Activated CD4-positive, alpha-beta T cell treated with anti-CD3 and anti-CD28 coated beads for 48 hours (primary cell): ENCODE measurements at regions not wholly inside any gene's neighbourhood (a gene's known extent, or its start where the extent isn't known, plus 50 kb on each side); places are given as distances from the start of the nearest gene placed in this dataset.
"Not testable (repeated sequence)": the region's sequence is repeated elsewhere in the genome, so short reads cannot be mapped to it uniquely, and the experiment has no call there.

Experiments used
- DNase-seq: peaks from one replicate; pipeline ENCODE4 v3.0.0-alpha.2; 2020

- DNase-seq: no peak
These were observed 50.6 kb upstream of the NKD1 start for GRCh38 chr16:50497592-50497991.

GRCh38 chr16:50496990-50497389 lies 51.2 kb upstream of the NKD1 start:
- no peak for DNase-seq

- DNase-seq: no peak
These were observed 52.5 kb upstream of the NKD1 start for GRCh38 chr16:50495673-50496072.

- no peak for DNase-seq
These were observed 53.4 kb upstream of the NKD1 start for GRCh38 chr16:50494501-50495491.

- DNase-seq: no peak
These were observed 56.7 kb upstream of the NKD1 start for GRCh38 chr16:50491516-50491915.

- no peak for DNase-seq
These were observed 57.4 kb upstream of the NKD1 start for GRCh38 chr16:50490828-50491227.

- DNase-seq: no peak
These were observed 59.0 kb upstream of the NKD1 start for GRCh38 chr16:50489182-50489581.

- DNase-seq: no peak
These were observed 60.7 kb upstream of the NKD1 start for GRCh38 chr16:50487528-50487927.

GRCh38 chr16:50486162-50486561 lies 62.0 kb upstream of the NKD1 start:
- DNase-seq: not testable (repeated sequence)

GRCh38 chr16:50485232-50485631 lies 63.0 kb upstream of the NKD1 start:
- DNase-seq: no peak

- no peak for DNase-seq
These were observed 65.9 kb upstream of the NKD1 start for GRCh38 chr16:50482271-50482670.

GRCh38 chr16:50480206-50480605 lies 68.0 kb upstream of the NKD1 start:
- DNase-seq: no peak

- no peak for DNase-seq
These were observed 68.4 kb upstream of the NKD1 start for GRCh38 chr16:50479771-50480170.

GRCh38 chr16:50478773-50479149 lies 69.4 kb upstream of the NKD1 start:
- DNase-seq: no peak

- no peak for DNase-seq
These were observed 70.0 kb upstream of the NKD1 start for GRCh38 chr16:50478075-50478772.

GRCh38 chr16:50476486-50477255 lies 71.5 kb upstream of the NKD1 start:
- no peak for DNase-seq

GRCh38 chr16:50475170-50475569 lies 73.0 kb upstream of the NKD1 start:
- DNase-seq: no peak

- peak; percentile 58 for DNase-seq
These were observed 74.1 kb upstream of the NKD1 start for GRCh38 chr16:50474138-50474537.

GRCh38 chr16:50473356-50473945 lies 74.7 kb upstream of the NKD1 start:
- peak; percentile 45 for DNase-seq

- DNase-seq: no peak
These were observed 75.7 kb upstream of the NKD1 start for GRCh38 chr16:50472472-50472871.

GRCh38 chr16:50470687-50471086 lies 77.5 kb upstream of the NKD1 start:
- DNase-seq: no peak

- DNase-seq: no peak
These were observed 78.4 kb upstream of the NKD1 start for GRCh38 chr16:50469744-50470321.
